Spleen (tissue), 7 donors: ENCODE measurements at regions not wholly inside any gene's neighbourhood (a gene's known extent, or its start where the extent isn't known, plus 50 kb on each side); places are given as distances from the start of the nearest gene placed in this dataset.

Source experiments
- POLR2A ChIP-seq, 3 donors: fragments of 450-650 bp; IDR thresholded peaks; one replicate each; pipeline ENCODE4 v1.5.1; 2017; ENCODE audit warnings: antibody characterized with exemption in 3 of 3, mild to moderate bottlenecking in 1 of 3
- TF ChIP-seq, protein P1 (sequence below), 11 experiments: fragments of 200-600 bp in 7 of 11; fragments of 450-650 bp in 4 of 11; sonication (generic) in 4 of 11; IDR thresholded peaks in 8 of 11; conservative IDR thresholded peaks in 3 of 11; 1 replicate in 7 of 11; 2 replicates in 4 of 11; pipeline versions ENCODE4 v1.4.0 to v1.8.0; 2016 to 2021; ENCODE audit warnings: antibody characterized with exemption in 11 of 11, inconsistent platforms in 4 of 11, mild to moderate bottlenecking in 1 of 11
- donor health status: DM: no; HTN: no; CAD: no; lungs with moderate emphysema.
- donor health status: DM: no; HTN: no; CAD: no.
- donor health status: DM: no; HTN: no; CAD: no.

DNA sequence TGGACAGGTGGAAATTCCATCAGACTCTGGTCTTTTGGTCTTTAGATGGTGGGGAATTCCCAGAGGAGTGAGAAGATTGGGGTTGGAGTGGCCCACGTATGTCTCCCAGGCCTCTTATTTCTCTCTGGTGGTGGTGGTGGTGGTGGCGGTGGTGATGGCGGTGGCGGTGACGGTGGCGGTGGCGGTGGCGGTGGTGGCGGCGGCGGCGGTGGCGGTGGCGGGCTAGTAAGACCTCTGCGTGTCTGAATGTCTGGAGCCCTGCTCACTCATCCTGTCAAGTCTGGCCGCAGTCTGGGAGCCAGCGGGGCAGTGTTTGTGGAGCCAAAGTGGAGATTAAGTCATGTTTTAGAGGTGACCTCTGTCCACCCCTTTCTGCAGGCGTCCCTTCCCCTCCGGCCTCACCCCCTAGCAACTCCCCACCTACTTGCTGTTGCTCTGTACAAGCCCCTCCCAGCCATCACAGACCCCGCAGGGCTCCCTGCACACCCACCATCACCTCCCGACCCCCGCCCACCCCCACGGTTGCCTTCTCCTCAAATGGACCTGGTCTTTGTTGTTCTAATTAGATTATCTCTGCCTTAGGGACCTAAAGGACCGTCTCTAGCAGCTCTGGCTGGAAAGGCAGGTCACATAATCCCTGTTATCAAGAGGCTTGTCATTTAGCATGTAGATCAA is 165.0 kb upstream of the TBX20 start:
- no peak for TF ChIP-seq POLR2A (IDR thresholded peaks at IDR 0.05)
- TF ChIP-seq, protein P1, sequence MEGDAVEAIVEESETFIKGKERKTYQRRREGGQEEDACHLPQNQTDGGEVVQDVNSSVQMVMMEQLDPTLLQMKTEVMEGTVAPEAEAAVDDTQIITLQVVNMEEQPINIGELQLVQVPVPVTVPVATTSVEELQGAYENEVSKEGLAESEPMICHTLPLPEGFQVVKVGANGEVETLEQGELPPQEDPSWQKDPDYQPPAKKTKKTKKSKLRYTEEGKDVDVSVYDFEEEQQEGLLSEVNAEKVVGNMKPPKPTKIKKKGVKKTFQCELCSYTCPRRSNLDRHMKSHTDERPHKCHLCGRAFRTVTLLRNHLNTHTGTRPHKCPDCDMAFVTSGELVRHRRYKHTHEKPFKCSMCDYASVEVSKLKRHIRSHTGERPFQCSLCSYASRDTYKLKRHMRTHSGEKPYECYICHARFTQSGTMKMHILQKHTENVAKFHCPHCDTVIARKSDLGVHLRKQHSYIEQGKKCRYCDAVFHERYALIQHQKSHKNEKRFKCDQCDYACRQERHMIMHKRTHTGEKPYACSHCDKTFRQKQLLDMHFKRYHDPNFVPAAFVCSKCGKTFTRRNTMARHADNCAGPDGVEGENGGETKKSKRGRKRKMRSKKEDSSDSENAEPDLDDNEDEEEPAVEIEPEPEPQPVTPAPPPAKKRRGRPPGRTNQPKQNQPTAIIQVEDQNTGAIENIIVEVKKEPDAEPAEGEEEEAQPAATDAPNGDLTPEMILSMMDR (IDR thresholded peaks at IDR 0.05 in 8 of 11, conservative IDR thresholded peaks at IDR 0.05 in 3 of 11): no peak
